NK-92 treated with Interleukin-12 subunit alpha and Interleukin-12 subunit beta, amount 100 ng/mL, for 24 hours (cell line): ENCODE measurements at regions not wholly inside any gene's neighbourhood (a gene's known extent, or its start where the extent isn't known, plus 50 kb on each side); places are given as distances from the start of the nearest gene placed in this dataset.
"Not testable (repeated sequence)": the region's sequence is repeated elsewhere in the genome, so short reads cannot be mapped to it uniquely, and the experiment has no call there.

Experiments
- DNase-seq: peaks from one replicate; lab custom pipeline; 2025; lab: John Stamatoyannopoulos, UW

DNA sequence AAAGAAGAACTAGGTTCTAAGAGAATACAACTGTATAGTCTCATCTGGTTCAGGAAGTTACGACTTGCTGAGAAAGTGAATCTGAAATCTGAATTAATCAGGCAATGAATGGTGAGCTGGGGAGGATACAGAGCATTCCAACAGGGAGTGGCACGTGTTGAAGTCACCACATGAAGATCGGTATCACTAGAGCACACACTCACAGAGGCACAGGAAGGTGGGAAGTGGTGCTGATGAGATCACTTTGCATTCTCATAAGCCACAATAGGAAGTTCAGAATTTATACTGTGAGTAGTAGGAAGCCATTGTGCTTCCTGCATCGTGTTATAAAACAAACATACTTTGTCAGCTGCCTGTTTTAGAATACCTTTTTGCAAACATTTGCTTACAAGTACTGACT lies 615.0 kb upstream of the DDX18 start:
- DNase-seq, result no peak

DNA sequence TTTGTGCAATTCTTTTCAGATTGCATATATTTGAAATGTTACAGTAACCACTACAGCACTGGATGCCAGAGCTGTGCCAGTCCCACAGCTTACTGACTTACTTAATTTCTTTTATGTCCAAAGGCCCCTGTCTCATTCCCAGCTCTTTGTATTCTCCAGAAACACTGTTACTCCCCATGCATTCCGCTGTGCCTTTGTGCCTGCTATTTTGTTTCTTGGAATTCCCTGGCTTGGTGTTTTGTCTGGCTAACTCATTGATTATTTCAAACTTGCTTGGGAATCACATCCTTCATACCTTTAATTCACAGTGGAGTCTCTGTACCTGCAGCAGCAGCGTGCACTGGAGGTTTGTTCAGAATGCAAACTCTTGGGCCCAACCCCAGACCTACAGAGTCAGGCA lies 601.9 kb upstream of the DDX18 start:
- DNase-seq, result no peak

DNA sequence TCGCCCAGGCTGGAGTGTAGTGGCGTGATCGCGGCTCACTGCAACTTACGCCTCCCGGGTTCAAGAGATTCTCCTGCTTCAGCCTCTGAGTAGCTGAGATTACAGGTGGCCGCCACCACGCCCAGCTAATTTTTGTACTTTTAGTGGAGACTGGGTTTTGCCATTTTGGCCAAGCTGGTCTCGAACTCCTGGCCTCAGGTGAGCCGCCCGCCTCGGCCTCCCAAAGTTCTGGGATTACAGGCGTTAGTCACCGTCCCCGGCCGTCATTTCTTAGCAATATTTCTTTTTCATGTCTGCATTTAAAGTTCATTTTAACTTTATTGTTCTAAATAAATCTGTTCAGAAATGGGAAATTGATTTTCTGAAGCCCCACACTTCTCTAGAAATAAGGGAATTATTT lies 597.3 kb upstream of the DDX18 start:
- no peak for DNase-seq

DNA sequence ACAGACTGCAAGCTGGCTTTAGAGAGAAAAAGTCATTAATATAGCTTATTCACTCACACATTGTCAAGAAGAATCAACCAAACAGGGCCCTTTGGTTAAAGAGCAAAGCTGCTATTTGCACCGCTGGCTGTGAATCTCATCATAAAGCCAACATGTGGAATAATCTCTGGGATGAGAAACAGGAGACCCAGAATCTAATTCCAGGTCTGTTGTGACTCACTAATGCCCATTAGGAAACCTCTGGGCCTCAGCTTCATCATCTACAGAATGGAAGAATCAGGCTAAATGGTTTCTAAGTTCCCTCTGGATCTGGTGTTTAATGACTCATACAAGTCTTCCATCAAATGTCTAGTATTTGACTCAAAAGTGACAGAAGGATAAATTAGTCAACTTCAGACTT lies 591.7 kb upstream of the DDX18 start:
- DNase-seq, result no peak

DNA sequence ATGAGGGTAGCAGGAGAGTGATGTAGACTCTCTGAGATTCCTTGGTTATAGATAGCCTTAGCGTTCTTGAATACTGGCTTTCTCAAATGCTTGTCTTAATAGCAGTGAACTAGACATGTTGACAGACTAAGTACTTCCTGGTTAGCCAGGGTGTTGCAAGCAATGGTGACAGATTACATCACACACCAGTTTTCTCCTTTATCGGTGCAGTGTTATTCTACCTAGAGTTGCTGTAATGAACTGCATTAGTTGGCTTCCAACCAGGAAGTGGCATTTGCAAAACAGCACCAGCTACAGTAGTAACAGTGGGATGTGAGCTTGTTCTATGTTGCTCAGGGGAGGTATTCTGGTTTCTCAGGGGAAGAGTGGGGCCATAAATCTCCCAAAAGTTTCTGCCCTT lies 582.2 kb upstream of the DDX18 start:
- DNase-seq, result no peak

DNA sequence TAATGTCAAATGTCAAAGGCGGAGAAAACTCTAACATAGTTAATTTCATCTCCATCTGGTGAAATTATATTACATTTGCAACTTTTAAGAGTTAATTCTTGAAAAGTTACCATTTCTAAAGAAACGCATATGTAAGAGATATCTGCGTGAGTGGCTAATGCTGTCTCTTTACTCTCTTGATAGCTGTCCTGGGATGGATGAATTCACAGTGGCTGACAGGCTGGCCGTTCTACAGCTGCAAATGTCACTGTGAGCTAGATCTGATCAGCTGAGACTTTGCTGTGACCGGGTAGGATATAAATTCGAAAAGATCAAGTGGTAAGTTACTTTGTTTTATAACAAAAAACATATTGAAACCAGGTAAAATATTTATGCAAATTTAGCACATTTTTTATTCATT lies 557.1 kb upstream of the DDX18 start:
- no peak for DNase-seq

DNA sequence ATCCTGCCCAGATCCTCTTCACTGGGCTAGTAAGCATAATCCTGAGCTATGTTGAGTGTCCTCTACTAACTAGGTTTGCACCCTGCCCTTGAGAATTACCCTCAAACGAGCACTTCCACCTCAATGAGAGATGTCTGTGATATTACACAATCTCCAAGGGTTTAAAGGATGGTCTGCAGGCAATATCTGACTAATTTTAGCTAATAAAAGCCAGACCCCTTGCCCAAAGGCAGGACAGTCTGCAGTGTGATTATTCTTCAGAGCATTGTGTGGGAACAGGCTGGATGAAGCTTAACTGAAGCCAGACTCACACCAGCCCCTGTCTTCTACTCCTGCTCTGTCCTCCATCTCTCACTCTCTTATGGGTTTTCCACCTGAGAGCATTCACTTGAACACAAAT lies 544.9 kb upstream of the DDX18 start:
- DNase-seq, result no peak

DNA sequence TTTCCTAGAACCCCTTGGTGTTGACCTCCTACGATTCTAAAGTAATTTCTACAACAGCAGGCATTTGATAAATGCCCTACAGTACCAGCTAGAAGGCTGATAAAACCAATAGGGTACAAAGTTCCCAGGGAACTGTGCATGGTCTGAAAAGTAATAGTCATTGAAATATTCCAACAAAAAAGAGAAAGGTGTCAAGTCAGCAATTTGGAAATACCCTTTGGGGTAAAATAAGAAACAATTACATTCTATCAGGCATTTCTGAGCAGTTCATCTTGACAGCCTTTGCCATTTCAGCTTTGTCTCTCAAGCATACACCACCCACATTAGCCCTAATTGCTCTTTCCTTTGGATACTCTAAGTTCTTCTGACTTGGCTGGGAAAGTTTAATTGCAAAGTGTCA lies 542.9 kb upstream of the DDX18 start:
- DNase-seq, result no peak

DNA sequence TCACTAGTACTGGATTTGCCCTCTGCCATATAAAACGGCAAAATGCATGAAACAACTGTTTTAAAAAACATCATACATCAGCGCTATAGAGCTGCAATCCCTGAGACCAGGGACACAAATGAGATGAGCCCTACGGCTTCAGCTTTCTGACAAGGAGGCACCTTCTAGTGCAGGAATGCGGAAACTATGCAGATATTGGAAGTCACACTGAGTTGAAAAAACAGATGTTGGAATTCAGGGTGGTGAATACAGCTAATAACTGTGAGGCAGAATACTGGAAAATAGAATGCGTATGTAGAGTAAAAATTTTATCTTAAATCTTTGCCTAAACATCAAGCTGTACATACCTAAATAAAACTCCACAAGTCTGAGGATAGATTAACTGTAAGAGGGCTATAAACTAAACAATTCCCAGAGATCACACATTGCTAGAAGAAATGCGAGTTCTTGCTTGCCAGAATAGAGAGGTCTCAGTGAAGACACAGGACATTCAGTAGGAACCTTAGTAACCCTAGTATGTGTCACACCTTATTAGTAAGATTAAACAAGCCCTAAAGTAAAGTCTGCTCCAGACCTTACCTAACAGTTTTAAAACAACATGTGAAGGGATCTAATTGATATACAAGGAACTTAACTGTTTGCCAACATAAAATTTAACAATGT lies 541.4 kb upstream of the DDX18 start:
- no peak for DNase-seq

DNA sequence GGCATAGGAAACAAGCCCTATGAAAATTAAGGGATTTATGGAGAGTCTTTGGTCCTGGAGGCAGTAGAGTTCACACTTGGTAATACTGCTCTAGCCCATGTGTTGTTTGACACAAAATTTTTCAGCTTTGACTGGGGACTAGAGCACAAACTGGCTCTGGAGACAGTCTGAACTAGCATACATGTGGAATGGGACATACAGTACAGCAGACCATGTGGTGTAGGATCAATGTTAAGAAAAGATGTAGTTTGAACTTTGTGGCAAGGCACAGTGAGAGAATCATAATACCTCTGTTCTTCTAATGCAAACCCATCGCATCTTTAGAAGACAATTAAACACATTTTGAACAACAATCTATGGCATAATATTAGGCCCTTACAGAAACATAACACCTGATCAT lies 521.5 kb upstream of the DDX18 start:
- DNase-seq, result no peak

DNA sequence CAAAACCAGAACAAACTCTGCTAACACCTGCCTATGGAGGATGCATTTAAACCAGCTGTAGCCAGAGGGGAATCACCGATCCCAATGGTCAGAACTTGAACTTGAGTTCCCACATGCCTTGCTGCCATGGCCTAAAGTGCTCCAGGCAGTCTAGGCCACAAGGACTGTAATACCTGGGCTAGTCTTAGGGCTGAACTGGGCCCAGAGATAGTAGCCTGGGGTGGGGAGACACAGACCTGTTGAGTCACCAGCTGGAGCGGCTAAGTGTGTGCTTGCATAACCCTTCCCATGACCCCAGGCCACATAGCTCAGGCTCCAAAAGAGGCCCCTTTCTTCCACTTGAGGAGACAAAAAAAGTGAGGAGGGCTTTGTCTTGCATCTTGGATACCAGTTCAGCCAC lies 515.0 kb upstream of the DDX18 start:
- no peak for DNase-seq

DNA sequence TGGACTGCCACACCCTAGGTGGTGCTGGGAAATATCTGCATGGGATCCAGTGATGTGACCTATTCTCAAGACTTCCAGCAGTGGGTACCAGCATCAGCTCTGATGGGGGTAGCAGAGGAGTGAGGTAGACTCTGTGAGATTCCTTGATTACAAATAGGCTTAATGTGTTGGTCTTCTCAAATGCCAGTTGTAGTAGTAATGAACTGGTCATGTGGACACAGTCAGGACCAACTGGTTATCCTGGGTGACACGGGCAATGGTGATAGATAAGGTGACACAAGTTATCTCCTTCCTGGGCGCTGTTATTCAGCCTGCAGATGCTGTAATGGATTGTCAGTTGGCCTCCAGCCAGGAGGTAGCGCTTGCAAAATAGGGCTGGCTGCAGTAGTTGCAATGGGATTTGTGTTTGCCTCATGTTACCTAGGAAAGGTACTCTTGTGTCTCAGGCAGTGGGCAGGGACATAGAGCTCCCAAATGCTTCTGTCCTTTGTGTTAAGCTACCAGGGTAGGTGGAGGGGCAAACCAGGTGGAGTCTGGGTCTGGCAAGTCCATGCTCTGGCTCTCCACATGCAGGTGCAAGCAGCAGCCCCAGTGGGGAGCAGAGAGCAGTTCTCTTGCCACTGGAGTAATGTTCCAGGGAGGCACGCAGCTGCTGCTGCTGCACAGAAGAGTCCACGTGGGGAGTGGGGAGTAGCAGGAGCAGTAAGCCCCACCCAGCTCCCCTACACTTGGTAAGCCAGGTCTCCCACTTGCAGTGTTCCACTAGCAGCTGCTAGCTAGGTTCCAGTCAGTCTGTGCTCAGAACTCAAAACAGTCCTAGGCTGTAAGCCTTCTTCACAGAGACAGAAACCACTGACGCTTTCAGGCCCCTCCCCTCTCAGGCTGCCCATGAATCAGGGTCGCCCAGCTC lies 505.4 kb upstream of the DDX18 start:
- DNase-seq, result no peak

DNA sequence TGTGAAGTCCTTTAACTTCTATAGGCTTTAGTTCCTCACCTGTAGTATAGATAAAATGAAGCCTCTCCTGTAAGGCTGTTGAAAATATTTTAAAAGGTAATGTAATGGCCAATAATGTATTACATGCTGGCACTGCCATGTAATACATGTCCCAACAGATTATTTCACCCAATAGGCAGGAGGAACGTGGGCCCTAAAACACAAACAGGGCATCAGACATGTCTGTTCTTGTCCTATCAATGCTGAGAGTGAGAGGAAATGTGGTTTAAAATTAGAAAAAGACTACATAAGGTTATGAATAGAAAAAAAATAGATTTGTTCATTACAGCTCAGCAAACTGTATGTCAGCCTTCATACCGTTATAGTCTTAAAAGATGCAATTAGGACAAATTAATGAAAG lies 492.7 kb upstream of the DDX18 start:
- no peak for DNase-seq

DNA sequence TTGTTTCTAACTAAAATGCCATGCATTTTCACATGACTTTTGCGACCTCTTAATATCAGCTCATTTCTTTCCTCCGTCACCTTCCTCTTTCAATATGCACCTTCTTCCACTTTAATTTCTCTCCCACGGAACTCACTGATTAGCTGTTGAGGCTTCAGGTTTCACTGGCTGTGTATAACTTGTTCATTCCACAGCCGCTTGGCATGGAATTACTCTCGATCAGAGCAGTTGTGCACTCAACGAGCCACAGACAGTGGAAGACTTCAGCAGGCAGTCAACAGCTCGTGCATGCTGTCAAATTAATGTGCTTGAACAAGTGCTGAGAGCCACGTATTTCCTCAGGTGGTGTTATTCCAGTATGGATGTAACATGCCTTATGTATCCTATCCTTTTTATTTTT lies 491.2 kb upstream of the DDX18 start:
- DNase-seq, result no peak

DNA sequence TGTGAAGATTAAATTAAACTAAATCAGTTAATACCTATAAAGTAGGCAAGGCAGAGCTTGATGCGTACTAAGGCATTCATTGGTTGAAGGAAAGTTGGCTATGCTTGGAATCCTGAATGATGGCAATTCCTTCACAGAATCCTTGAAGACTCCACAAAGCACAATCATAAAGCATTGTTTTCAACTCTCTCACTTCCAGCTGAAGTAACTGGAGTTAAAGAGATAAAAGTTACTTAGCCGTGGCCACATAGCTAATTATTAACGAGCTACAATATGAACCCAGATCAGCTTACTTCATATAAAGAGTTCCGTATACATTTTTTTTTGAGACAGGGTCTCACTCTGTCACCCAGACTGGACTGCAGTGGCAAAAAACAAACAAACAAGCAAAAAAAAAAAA lies 483.9 kb upstream of the DDX18 start:
- no peak for DNase-seq

DNA sequence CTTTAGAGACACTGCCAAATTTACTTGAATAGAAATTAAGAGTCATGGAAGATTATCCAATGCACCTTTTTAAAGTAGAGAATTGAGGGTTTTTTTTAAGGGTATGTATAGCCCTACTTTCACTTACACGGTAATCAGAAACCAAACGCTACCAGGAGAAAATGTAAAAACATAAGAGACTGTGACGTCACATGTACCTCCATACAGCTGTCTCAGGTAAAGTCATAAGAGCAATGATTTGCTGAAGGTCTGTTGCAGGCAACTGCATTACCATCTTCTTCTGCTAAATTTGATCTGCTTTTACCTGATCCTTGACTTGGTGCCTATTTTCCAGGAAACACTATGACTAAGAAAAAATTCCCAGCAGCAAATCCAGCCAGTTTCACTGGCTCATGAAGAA lies 478.5 kb upstream of the DDX18 start:
- no peak for DNase-seq

DNA sequence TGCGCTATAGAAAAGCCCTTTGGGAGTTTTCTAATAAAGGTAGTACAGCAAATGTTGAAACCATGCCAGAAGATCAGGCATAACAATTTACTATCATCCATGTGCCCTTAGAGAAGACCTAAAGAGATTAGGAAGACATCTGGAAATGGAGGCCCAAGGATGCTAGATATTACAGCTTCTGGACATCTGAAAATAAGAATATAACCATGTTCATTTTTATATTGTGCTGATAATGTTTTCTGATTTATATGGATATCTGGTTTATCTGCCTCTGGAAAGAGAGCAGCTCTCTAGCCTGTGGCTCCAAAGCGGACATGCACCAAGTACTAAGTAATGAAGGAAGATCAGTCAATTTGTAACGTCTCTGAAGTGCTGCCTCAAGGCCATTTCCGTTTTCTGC lies 478.0 kb upstream of the DDX18 start:
- DNase-seq, result no peak

DNA sequence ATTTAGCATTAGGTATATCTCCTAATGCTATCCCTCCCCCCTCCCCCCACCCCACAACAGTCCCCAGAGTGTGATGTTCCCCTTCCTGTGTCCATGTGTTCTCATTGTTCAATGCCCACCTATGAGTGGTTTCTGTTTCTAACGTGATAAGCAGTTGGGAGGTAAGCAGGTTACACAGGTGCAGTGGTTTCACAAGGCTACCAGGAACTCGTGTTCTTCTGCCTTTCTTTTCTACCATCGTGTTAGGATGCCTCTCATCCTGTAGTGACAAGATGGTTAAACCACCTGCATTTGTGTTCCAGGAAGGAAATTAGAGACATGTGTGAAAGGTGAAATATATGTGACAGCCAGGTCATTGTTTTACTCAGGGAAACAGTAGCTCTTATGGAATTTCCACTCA lies 476.5 kb upstream of the DDX18 start:
- not testable (repeated sequence) for DNase-seq

DNA sequence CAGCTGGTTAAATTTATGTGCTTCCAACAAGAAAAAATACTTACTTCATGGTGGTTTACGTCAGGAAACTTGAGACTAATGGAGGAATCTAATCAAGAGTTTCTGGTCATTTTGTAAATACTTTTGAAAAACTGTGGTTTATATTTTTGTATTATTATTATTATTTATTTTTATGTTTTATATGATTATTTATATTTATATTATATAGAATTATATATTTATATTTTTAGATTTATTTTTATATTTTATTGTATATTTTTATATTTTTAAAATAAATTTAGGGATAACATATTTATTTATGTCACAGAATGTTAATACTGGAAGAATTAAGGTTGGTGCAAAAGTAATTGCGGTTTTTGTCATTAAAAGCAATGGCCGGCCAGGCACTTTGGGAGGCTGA lies 474.5 kb upstream of the DDX18 start:
- DNase-seq, result no peak

DNA sequence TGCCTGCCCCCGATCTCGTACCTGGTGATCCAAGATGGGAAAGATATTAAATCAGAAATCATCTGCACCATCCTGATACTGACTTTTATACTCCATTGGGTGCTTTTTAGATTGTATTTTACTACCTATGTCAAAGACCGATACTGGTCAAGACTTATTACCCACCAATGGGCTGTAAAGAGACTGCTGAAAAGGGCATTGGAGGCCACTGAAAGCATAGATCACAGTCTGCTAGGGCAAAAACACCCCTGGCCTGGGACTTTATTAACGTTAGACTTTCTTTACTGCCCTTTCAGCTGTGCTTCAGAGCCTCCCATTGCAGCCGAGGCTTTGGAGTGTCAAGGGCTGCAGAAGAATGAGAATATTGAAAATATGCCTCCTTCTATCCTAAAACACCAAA lies 472.8 kb upstream of the DDX18 start:
- no peak for DNase-seq

DNA sequence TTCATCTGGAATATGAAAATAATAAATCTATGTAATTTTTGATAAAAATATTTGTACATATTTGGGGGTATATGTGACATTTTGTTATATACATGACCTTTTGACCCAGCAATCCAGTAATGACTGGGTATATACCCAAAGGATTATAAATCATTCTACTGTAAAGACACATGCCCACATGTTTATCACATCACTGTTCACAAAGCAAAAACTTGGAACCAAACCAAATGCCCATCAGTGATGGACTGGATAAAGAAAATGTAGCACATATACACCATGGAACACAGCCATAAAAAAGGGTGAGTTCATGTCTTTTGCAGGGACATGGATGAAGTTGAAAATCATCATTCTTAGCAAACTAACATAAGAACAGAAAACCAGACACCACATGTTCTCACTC lies 472.1 kb upstream of the DDX18 start:
- no peak for DNase-seq

DNA sequence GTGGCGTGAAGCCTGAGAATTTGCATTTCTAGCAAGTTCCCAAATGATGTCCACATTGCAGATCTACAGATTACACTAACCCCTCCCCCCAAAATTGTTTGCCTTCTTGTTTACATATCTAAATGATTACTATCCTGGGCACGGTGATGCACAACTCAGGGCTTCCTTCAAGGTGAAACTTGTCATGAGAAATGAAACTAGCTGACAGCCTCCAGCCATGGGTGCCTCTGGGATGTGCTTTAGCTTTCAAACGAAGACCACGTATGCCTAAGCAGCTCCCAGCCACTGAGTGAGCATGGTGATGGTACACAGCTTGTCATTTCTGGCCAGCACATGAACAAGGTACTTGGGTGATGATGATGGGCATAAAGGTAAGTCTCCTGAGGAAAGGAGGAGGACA lies 464.8 kb upstream of the DDX18 start:
- no peak for DNase-seq

DNA sequence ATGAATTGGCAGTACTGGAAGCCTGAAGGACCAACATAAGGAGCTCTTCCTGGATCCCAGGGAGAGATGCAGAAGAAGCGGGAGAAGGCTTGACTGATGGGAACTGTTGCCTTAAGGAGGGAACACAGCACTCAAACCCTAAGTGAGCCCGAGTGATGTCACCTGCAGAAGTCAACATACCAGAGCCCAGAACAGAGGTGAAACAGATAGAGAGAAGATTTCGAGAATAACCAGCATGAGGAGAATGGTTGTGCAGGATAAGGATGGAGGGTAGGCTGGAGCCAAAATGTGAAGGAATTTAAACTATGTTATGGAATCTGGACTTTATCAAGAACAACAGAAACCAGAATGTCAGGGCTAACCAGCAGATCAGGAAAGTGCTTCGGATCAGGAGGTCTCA lies 463.1 kb upstream of the DDX18 start:
- no peak for DNase-seq
